ENCODE measurements at regions not wholly inside any gene's neighbourhood (a gene's known extent, or its start where the extent isn't known, plus 50 kb on each side); places are given as distances from the start of the nearest gene placed in this dataset.

- TF ChIP-seq CTCF (IDR thresholded peaks at IDR 0.05): no peak
- no peak for TF ChIP-seq POLR2AphosphoS5 (IDR thresholded peaks at IDR 0.05)
- no peak for TF ChIP-seq POLR2A (IDR thresholded peaks at IDR 0.05)
Observed at GRCh38 chr20:40029589-40029988, 659.4 kb downstream of the MAFB start.

Measured in sigmoid colon (tissue), 4 donors.